GM21737 (cell line): ENCODE measurements at regions not wholly inside any gene's neighbourhood (a gene's known extent, or its start where the extent isn't known, plus 50 kb on each side); places are given as distances from the start of the nearest gene placed in this dataset.
"Not testable (repeated sequence)": the region's sequence is repeated elsewhere in the genome, so short reads cannot be mapped to it uniquely, and the experiment has no call there.

Experiments
- ATAC-seq: cut with Tn5 transposase; IDR thresholded peaks from one replicate; pipeline ENCODE4 v1.9.1; 2021; ENCODE audit warnings: mild to moderate bottlenecking, moderate library complexity; ENCODE audit not compliant: unreplicated experiment

GRCh38 chr7:15836651-15837050, 150.2 kb upstream of the MEOX2 start:
- ATAC-seq, result no peak

GRCh38 chr7:15836041-15836440, 149.6 kb upstream of the MEOX2 start:
- no peak for ATAC-seq

GRCh38 chr7:15834446-15834845, 148.0 kb upstream of the MEOX2 start:
- ATAC-seq, result no peak

- ATAC-seq, result no peak
Measured at GRCh38 chr7:15832996-15833395, 146.5 kb upstream of the MEOX2 start.

- ATAC-seq, result no peak
Measured at GRCh38 chr7:15831606-15832005, 145.1 kb upstream of the MEOX2 start.

GRCh38 chr7:15829691-15830090, 143.2 kb upstream of the MEOX2 start:
- ATAC-seq, result no peak

GRCh38 chr7:15828881-15829280, 142.4 kb upstream of the MEOX2 start:
- ATAC-seq, result no peak

- no peak for ATAC-seq
Measured at GRCh38 chr7:15821484-15822427, 135.3 kb upstream of the MEOX2 start.

GRCh38 chr7:15820319-15820718, 133.8 kb upstream of the MEOX2 start:
- no peak for ATAC-seq

- ATAC-seq, result no peak
Measured at GRCh38 chr7:15816835-15817426, 130.4 kb upstream of the MEOX2 start.

- no peak for ATAC-seq
Measured at GRCh38 chr7:15813448-15813847, 127.0 kb upstream of the MEOX2 start.

- ATAC-seq, result not testable (repeated sequence)
Measured at GRCh38 chr7:15810383-15810782, 123.9 kb upstream of the MEOX2 start.

GRCh38 chr7:15809936-15810335, 123.5 kb upstream of the MEOX2 start:
- not testable (repeated sequence) for ATAC-seq

- ATAC-seq, result no peak
Measured at GRCh38 chr7:15805891-15806290, 119.4 kb upstream of the MEOX2 start.

- ATAC-seq, result no peak
Measured at GRCh38 chr7:15802425-15802824, 115.9 kb upstream of the MEOX2 start.

- ATAC-seq, result no peak
Measured at GRCh38 chr7:15801551-15801950, 115.1 kb upstream of the MEOX2 start.

- ATAC-seq, result no peak
Measured at GRCh38 chr7:15801041-15801440, 114.6 kb upstream of the MEOX2 start.

- no peak for ATAC-seq
Measured at GRCh38 chr7:15798081-15798480, 111.6 kb upstream of the MEOX2 start.

GRCh38 chr7:15795393-15795792, 108.9 kb upstream of the MEOX2 start:
- ATAC-seq, result no peak

GRCh38 chr7:15794801-15795200, 108.3 kb upstream of the MEOX2 start:
- no peak for ATAC-seq

- no peak for ATAC-seq
Measured at GRCh38 chr7:15784694-15785030, 98.2 kb upstream of the MEOX2 start.

- no peak for ATAC-seq
Measured at GRCh38 chr7:15783987-15784693, 97.7 kb upstream of the MEOX2 start.
